Stomach (tissue), 8 donors: ENCODE measurements at regions not wholly inside any gene's neighbourhood (a gene's known extent, or its start where the extent isn't known, plus 50 kb on each side); places are given as distances from the start of the nearest gene placed in this dataset.

Experiments
- DNase-seq, 2 donors: peaks; one replicate each; pipeline versions ENCODE4 v3.0.0 to v3.0.0-alpha.2; 2013 to 2019
- H3K27ac ChIP-seq, 5 donors: fragments of 200-600 bp in 4 of 5; sonication (generic) in 4 of 5; one replicate each; pipeline ENCODE4 v1.5.1; 2013 to 2019; ENCODE audit warnings: mild to moderate bottlenecking in 1 of 5, moderate library complexity in 1 of 5
- H3K27me3 ChIP-seq, 3 donors: fragments of 200-600 bp; sonication (generic); one replicate each; pipeline ENCODE4 v1.5.1; 2017 to 2019; ENCODE audit warnings: mixed run types in 1 of 3
- H3K36me3 ChIP-seq, 4 donors: fragments of 200-600 bp; sonication (generic); 1 replicate in 3 of 4; 2 replicates in 1 of 4; pipeline ENCODE4 v1.5.1; 2016 to 2019
- H3K4me1 ChIP-seq, 4 donors: fragments of 200-600 bp; sonication (generic); one replicate each; pipeline ENCODE4 v1.5.1; 2016 to 2019
- H3K4me3 ChIP-seq, 4 donors: fragments of 200-600 bp; sonication (generic) in 3 of 4; one replicate each; pipeline ENCODE4 v1.5.1; 2016 to 2019; ENCODE audit warnings: mild to moderate bottlenecking in 1 of 4
- H3K9me3 ChIP-seq, 4 donors: fragments of 200-600 bp; sonication (generic); one replicate each; pipeline ENCODE4 v1.5.1; 2016 to 2019
- EP300 ChIP-seq: sonication (generic); formaldehyde crosslinking; IDR thresholded peaks from one replicate; pipeline ENCODE4 v1.6.1; 2017; ENCODE audit warnings: antibody characterized with exemption
- POLR2A ChIP-seq, 4 donors: fragments of 450-650 bp; IDR thresholded peaks; one replicate each; pipeline ENCODE4 v1.6.1; 2016; ENCODE audit warnings: antibody characterized with exemption in 4 of 4, control low read depth in 2 of 4, mild to moderate bottlenecking in 1 of 4, moderate library complexity in 1 of 4
- POLR2AphosphoS5 ChIP-seq, 3 donors: sonication (generic); formaldehyde crosslinking; IDR thresholded peaks; one replicate each; pipeline ENCODE4 v1.6.1; 2016; ENCODE audit warnings: antibody characterized with exemption in 3 of 3
- WGBS, 5 donors: extraction: QIAGEN DNeasy Blood & Tissue Kit in 3 of 5; methylation state at CpG; one replicate each; pipeline versions ENCODE4 v1.1.5 to v1.1.7; 2013 to 2018; 5-methylcytosine and 5-hydroxymethylcytosine counted together
- intact Hi-C: fragments of 100-400 bp; cut with DNase I; formaldehyde crosslinking; loops from one replicate; pipeline ENCODE4 v1.15.1; 2023; ENCODE audit warnings: low total_unique reads
- TF ChIP-seq, protein P1 (sequence below), 7 experiments: fragments of 450-650 bp in 4 of 7; fragments of 200-600 bp in 3 of 7; sonication (generic) in 3 of 7; IDR thresholded peaks; one replicate each; pipeline ENCODE4 v1.5.1; 2016 to 2019; ENCODE audit warnings: antibody characterized with exemption in 7 of 7, control low read depth in 2 of 7, mild to moderate bottlenecking in 1 of 7
- donor health status: healthy with polysubstance abuse.
- donor health status: Bipolar disorder and iron deficiency.
- donor health status: healthy.

DNA sequence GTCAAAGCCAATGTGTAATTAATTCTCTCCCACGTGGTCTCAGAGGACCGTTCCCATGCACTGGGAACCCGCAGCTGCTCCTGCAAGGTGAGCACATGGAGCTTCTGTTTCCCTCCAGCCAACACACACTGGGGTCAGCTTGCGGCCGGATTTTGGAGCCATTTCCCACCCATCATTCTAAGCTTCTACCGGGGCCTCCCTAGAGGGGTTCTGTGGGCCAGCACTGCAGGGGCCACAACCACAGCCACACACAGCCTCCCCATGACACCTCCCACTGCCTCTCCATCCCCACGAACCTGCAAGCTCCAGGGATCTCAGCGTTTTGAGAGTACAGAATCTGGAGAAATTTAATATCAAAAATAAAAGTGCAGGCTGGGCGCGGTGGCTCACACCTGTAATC, 120.7 kb upstream of the SOX1 start:
- Histone ChIP-seq H3K4me3 (no peak overlapping the region), H3K4me1 (no peaks in the 10 kb centered on the region), H3K27me3 (peaks cover 0 to 39% (median 0%) of the 10 kb centered on the region in 3 donors), H3K27ac (no peak overlapping the region), H3K9me3 (peaks cover 5 to 22% (median 19%) of the 10 kb centered on the region in 4 donors), H3K36me3 (no peaks in the 10 kb centered on the region)
- intact Hi-C loops: no loop called here
- TF ChIP-seq EP300: no peak
- TF ChIP-seq, protein P1, sequence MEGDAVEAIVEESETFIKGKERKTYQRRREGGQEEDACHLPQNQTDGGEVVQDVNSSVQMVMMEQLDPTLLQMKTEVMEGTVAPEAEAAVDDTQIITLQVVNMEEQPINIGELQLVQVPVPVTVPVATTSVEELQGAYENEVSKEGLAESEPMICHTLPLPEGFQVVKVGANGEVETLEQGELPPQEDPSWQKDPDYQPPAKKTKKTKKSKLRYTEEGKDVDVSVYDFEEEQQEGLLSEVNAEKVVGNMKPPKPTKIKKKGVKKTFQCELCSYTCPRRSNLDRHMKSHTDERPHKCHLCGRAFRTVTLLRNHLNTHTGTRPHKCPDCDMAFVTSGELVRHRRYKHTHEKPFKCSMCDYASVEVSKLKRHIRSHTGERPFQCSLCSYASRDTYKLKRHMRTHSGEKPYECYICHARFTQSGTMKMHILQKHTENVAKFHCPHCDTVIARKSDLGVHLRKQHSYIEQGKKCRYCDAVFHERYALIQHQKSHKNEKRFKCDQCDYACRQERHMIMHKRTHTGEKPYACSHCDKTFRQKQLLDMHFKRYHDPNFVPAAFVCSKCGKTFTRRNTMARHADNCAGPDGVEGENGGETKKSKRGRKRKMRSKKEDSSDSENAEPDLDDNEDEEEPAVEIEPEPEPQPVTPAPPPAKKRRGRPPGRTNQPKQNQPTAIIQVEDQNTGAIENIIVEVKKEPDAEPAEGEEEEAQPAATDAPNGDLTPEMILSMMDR (IDR thresholded peaks at IDR 0.05): no peak
- TF ChIP-seq POLR2AphosphoS5 (IDR thresholded peaks at IDR 0.05): no peak
- TF ChIP-seq POLR2A (IDR thresholded peaks at IDR 0.05): no peak
- 71 to 76% (median 74%) methylated on average over 10 of the region's 10 CpGs for WGBS, 5 donors
- DNase-seq: peak in 1 of 2 donors; percentile 22

DNA sequence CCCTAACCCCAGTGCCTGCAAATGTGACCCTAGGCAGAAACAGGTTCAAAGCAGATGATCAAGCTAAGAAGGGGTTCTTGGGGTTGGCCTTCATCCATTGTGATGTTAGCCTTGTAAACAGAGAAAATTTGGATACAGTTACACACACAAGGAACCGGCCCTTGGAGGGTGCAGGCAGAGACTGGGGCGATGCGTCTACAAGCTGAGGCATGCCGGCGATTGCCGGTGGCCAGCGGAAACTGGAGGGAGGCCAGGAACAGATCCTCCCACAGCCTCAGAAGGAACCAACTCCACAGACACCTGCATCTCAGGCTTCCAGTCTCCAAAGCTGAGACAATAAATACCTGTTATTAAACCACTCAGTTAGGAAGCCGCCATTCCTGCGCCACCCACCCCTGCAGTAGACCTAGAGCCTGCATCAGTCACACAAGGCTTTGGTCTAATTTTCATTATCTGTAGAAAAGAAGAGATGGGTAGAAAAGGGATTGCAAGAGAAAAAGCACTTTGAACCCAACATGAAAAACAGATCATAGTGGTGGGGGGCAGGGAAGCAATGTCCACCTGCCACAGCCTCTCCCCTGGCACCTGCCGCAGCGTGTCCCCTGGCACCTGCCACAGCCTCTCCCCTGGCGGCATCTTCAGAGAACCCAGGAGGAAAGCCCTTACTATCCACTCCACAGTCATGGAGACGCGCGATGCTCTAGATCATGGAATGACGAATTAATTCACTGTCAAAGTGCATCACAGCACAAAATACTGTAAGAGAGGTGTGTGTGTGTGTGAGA, 119.7 kb upstream of the SOX1 start:
- H3K4me1 ChIP-seq: no peaks in the 10 kb centered on the region
- WGBS, 5 donors: 82 to 90% (median 87%) methylated on average over 16 of the region's 16 CpGs
- TF ChIP-seq, protein P1 (IDR thresholded peaks at IDR 0.05): no peak
- TF ChIP-seq EP300 (no peak), POLR2A (IDR thresholded peaks at IDR 0.05) (no peak), POLR2AphosphoS5 (IDR thresholded peaks at IDR 0.05) (no peak)
- DNase-seq: peak in 1 of 2 donors; percentile 23
- no peak overlapping the region for H3K27ac ChIP-seq
- no peak overlapping the region for H3K4me3 ChIP-seq
- peaks cover 5 to 26% (median 24%) of the 10 kb centered on the region in 4 donors for H3K9me3 ChIP-seq
- no peaks in the 10 kb centered on the region for H3K36me3 ChIP-seq
- intact Hi-C loops: no loop called here
- peaks cover 0 to 43% (median 0%) of the 10 kb centered on the region in 3 donors for H3K27me3 ChIP-seq

DNA sequence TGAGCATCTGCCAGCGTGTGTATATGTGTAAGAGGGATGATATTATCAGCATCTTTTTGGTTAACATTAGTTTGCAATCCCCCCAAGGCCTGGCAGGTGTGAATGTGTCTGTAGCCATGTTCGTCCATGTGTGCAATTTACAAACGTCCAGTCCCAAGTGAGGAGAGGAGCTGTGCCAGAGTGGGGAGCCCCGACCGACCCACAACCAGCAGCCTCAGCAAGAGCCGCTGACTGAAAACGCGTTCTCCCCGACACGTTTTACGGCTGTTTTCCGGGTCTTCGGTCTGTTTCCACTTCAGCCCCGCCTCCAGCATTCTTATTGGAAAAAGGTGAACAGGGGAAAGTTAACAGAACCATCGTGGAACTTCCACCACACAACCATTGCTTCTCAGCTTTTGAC, 119.1 kb upstream of the SOX1 start:
- Histone ChIP-seq H3K9me3 (peaks cover 5 to 26% (median 24%) of the 10 kb centered on the region in 4 donors), H3K4me3 (no peak overlapping the region), H3K36me3 (no peaks in the 10 kb centered on the region), H3K27me3 (peaks cover 0 to 48% (median 0%) of the 10 kb centered on the region in 3 donors), H3K27ac (no peak overlapping the region), H3K4me1 (no peaks in the 10 kb centered on the region)
- TF ChIP-seq POLR2AphosphoS5 (IDR thresholded peaks at IDR 0.05): no peak
- TF ChIP-seq, protein P1 (IDR thresholded peaks at IDR 0.05): no peak
- no peak for TF ChIP-seq POLR2A (IDR thresholded peaks at IDR 0.05)
- no peak for TF ChIP-seq EP300
- WGBS, 5 donors: 73 to 80% (median 76%) methylated on average over 15 of the region's 15 CpGs
- intact Hi-C loops: no loop called here
- DNase-seq: no peak

DNA sequence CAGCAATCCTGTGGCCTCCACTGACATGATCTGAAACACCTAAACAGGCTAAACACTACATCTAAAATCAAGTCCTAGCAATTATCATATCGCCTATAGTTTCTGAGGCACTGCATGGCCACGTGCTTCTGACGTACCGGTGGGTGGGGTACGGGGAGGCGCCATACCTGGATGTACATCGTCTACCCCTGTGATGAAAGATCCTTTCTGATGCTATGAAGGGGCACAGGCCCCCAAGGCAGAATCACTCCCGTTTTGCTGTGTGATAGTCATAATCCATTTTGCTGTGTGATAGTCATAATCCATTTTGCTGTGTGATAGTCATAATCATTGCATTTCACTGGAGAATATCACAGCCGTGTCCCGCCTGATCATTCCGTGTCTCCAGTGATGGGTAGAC, 118.7 kb upstream of the SOX1 start:
- H3K27me3 ChIP-seq: peaks cover 0 to 47% (median 0%) of the 10 kb centered on the region in 3 donors
- no peak overlapping the region for H3K4me3 ChIP-seq
- H3K4me1 ChIP-seq: no peaks in the 10 kb centered on the region
- WGBS, 5 donors: 84 to 91% (median 90%) methylated on average over 11 of the region's 11 CpGs
- no peak overlapping the region for H3K27ac ChIP-seq
- TF ChIP-seq EP300: no peak
- TF ChIP-seq POLR2A (IDR thresholded peaks at IDR 0.05): no peak
- TF ChIP-seq, protein P1 (IDR thresholded peaks at IDR 0.05): no peak
- TF ChIP-seq POLR2AphosphoS5 (IDR thresholded peaks at IDR 0.05): no peak
- no peaks in the 10 kb centered on the region for H3K36me3 ChIP-seq
- intact Hi-C loops: no loop called here
- H3K9me3 ChIP-seq: peaks cover 5 to 26% (median 24%) of the 10 kb centered on the region in 4 donors
- DNase-seq: peak in 1 of 2 donors; percentile 9
